ENCODE measurements at regions not wholly inside any gene's neighbourhood (a gene's known extent, or its start where the extent isn't known, plus 50 kb on each side); places are given as distances from the start of the nearest gene placed in this dataset.

GRCh38 chr2:19300961-19301360, 57.5 kb downstream of the OSR1 start:
- no peak for TF ChIP-seq CTCF (IDR thresholded peaks at IDR 0.05)
- TF ChIP-seq POLR2A (IDR thresholded peaks at IDR 0.05) = no peak

Data from thyroid gland (tissue), 4 donors.